ENCODE measurements at regions not wholly inside any gene's neighbourhood (a gene's known extent, or its start where the extent isn't known, plus 50 kb on each side); places are given as distances from the start of the nearest gene placed in this dataset.

- Histone ChIP-seq H3K4me1 (replicated peaks; ENCODE audit: insufficient read depth) (no peaks in the 10 kb centered on the region), H3K4me2 (no peak overlapping the region), H3K27ac (no peak overlapping the region), H2AFZ (no peak overlapping the region), H3K9me3 (ENCODE audit: insufficient read depth, low read depth) (no peaks in the 10 kb centered on the region), H3K36me3 (ENCODE audit: low read depth) (no peaks in the 10 kb centered on the region), H4K20me1 (ENCODE audit: insufficient read depth) (no peaks in the 10 kb centered on the region), H3F3A (ENCODE audit: insufficient read depth, low read depth) (no peaks in the 10 kb centered on the region), H3K4me3 (no peak overlapping the region), H3K9me2 (ENCODE audit: insufficient read depth) (no peaks in the 10 kb centered on the region; the same call in 1 of the 2 replicates), H3K79me2 (ENCODE audit: low read depth) (no peaks in the 10 kb centered on the region), H3K27me3 (ENCODE audit: insufficient read depth, low read depth) (no peaks in the 10 kb centered on the region)
- TF ChIP-seq, protein P1, sequence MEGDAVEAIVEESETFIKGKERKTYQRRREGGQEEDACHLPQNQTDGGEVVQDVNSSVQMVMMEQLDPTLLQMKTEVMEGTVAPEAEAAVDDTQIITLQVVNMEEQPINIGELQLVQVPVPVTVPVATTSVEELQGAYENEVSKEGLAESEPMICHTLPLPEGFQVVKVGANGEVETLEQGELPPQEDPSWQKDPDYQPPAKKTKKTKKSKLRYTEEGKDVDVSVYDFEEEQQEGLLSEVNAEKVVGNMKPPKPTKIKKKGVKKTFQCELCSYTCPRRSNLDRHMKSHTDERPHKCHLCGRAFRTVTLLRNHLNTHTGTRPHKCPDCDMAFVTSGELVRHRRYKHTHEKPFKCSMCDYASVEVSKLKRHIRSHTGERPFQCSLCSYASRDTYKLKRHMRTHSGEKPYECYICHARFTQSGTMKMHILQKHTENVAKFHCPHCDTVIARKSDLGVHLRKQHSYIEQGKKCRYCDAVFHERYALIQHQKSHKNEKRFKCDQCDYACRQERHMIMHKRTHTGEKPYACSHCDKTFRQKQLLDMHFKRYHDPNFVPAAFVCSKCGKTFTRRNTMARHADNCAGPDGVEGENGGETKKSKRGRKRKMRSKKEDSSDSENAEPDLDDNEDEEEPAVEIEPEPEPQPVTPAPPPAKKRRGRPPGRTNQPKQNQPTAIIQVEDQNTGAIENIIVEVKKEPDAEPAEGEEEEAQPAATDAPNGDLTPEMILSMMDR (conservative IDR thresholded peaks at IDR 0.05), result no peak
- no peak for TF ChIP-seq EZH2 (IDR thresholded peaks at IDR 0.05; ENCODE audit: low read depth)
- intact Hi-C loops (cut with micrococcal nuclease; ENCODE audit: unreplicated experiment), result no loop called here
- DNase-seq, result no peak
- BruUV-seq (replicated peaks), result no TSS peak
- CTCF ChIA-PET, result no interaction called here
- POLR2A ChIA-PET (ENCODE audit: unreplicated experiment), result no interaction called here
These were observed 1304.4 kb upstream of the PCDH7 start for GRCh38 chr4:29415771-29416170.

DNA sequence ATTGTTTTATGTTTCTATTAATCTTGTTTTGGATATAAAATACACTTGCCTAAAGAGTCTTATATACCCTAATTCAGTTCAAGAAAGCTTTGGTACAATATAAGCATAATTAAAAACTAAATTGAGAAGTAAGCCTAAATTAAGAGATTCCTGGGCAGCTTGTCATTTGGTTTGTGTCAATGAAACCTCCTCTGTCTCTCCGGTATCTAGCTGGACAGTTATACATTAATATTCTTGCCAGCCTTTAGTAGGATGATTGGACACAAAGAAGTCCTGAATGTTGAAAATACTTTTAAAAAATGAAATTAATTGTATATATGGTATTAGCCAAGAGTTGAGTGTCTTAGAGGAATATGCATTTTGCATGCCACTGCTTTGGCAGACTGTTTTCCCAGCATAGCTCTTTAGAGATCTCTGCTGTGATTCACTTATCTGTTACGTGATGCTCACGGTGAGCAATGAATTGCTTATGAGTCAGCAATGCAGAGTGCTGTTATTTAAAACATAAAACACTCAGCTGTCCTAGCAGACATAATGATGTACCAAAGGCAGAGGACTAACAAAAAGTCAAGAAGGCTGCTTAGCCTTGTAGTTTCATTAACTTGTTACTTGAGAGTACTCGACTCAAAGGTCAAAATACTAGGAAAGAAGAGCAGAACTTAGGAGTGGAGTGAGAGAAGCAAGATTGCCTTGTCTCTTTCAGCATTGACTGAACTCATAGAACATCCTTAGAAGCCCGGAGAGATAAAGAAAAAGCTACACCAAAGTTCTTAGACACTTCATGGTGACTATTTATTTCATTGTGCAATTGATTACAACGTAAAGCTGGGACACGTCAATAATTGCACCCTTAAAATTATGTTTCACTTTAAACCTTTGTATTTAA is 1296.1 kb upstream of the PCDH7 start:
- H3K27ac ChIP-seq, result no peak overlapping the region
- BruUV-seq (replicated peaks), result no TSS peak

GRCh38 chr4:29453303-29453820 is 1266.8 kb upstream of the PCDH7 start:
- ChIA-PET CTCF (no interaction called here), POLR2A (ENCODE audit: unreplicated experiment) (no interaction called here)
- Histone ChIP-seq H3F3A (ENCODE audit: insufficient read depth, low read depth) (no peaks in the 10 kb centered on the region), H3K27ac (no peak overlapping the region), H2AFZ (no peak overlapping the region), H3K27me3 (ENCODE audit: insufficient read depth, low read depth) (no peaks in the 10 kb centered on the region), H3K79me2 (ENCODE audit: low read depth) (no peaks in the 10 kb centered on the region), H3K4me2 (no peak overlapping the region), H4K20me1 (ENCODE audit: insufficient read depth) (no peaks in the 10 kb centered on the region), H3K9me3 (ENCODE audit: insufficient read depth, low read depth) (no peaks in the 10 kb centered on the region), H3K4me1 (replicated peaks; ENCODE audit: insufficient read depth) (no peaks in the 10 kb centered on the region), H3K36me3 (ENCODE audit: low read depth) (no peaks in the 10 kb centered on the region), H3K4me3 (no peak overlapping the region), H3K9me2 (ENCODE audit: insufficient read depth) (no peaks in the 10 kb centered on the region)
- no peak for DNase-seq
- intact Hi-C loops (cut with micrococcal nuclease; ENCODE audit: unreplicated experiment), result no loop called here
- TF ChIP-seq, protein P1 (conservative IDR thresholded peaks at IDR 0.05), result no peak
- TF ChIP-seq EZH2 (IDR thresholded peaks at IDR 0.05; ENCODE audit: low read depth), result no peak
- no TSS peak for BruUV-seq (replicated peaks)

More for the DNA sequence above, 1296.1 kb upstream of the PCDH7 start:
- Histone ChIP-seq H3K9me2 (ENCODE audit: insufficient read depth) (no peaks in the 10 kb centered on the region), H4K20me1 (ENCODE audit: insufficient read depth) (no peaks in the 10 kb centered on the region; the same call in 1 of the 2 replicates), H3K4me3 (no peak overlapping the region), H2AFZ (no peak overlapping the region), H3K4me2 (no peak overlapping the region), H3K36me3 (ENCODE audit: low read depth) (no peaks in the 10 kb centered on the region), H3K27me3 (ENCODE audit: insufficient read depth, low read depth) (no peaks in the 10 kb centered on the region), H3K79me2 (ENCODE audit: low read depth) (no peaks in the 10 kb centered on the region), H3K9me3 (ENCODE audit: insufficient read depth, low read depth) (no peaks in the 10 kb centered on the region), H3F3A (ENCODE audit: insufficient read depth, low read depth) (no peaks in the 10 kb centered on the region), H3K4me1 (replicated peaks; ENCODE audit: insufficient read depth) (no peaks in the 10 kb centered on the region)
- ChIA-PET CTCF (no interaction called here), POLR2A (ENCODE audit: unreplicated experiment) (no interaction called here)
- no peak for DNase-seq
- intact Hi-C loops (cut with micrococcal nuclease; ENCODE audit: unreplicated experiment), result no loop called here
- TF ChIP-seq EZH2 (IDR thresholded peaks at IDR 0.05; ENCODE audit: low read depth), result no peak
- TF ChIP-seq, protein P1 (conservative IDR thresholded peaks at IDR 0.05), result no peak
